Upper lobe of left lung (tissue), 4 donors: ENCODE measurements at regions not wholly inside any gene's neighbourhood (a gene's known extent, or its start where the extent isn't known, plus 50 kb on each side); places are given as distances from the start of the nearest gene placed in this dataset.

Source experiments
- EP300 ChIP-seq, 4 donors: sonication (generic); formaldehyde crosslinking; IDR thresholded peaks; one replicate each; pipeline ENCODE4 v1.5.1; 2017; ENCODE audit warnings: antibody characterized with exemption in 4 of 4, control low read depth in 2 of 4
- POLR2A ChIP-seq, 4 donors: fragments of 450-650 bp; IDR thresholded peaks; one replicate each; pipeline ENCODE4 v1.5.1; 2016 to 2017; ENCODE audit warnings: antibody characterized with exemption in 4 of 4, mild to moderate bottlenecking in 2 of 4
- POLR2AphosphoS5 ChIP-seq, 2 donors: sonication (generic); formaldehyde crosslinking; IDR thresholded peaks; one replicate each; pipeline ENCODE4 v1.5.1; 2017; ENCODE audit warnings: antibody characterized with exemption in 2 of 2
- TF ChIP-seq, protein P1 (sequence below), 6 experiments: fragments of 450-650 bp in 4 of 6; fragments of 200-600 bp in 2 of 6; sonication (generic) in 2 of 6; IDR thresholded peaks; one replicate each; pipeline ENCODE4 v1.5.1; 2016 to 2019; ENCODE audit warnings: antibody characterized with exemption in 6 of 6

DNA sequence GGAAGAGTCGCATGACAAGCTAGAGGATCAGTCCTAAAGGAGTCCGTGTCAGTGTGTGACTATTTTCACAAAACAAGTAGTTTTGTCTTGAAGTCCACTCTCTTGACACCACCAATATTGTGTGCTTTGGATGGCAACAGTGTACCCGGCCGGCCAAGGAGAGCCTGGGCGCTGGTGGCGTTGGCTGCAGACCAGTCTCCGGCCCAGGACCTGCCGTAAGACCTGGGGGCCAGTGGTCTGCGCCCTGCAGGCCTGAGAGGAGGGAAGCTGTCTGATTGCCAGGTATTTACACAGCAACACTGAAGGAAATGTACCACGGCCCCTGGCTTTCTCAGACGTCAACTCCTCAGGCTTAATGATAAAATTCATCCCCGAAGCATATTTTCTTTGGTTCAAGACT is 472.4 kb upstream of the SALL3 start:
- no peak for TF ChIP-seq POLR2AphosphoS5 (IDR thresholded peaks at IDR 0.05)
- TF ChIP-seq, protein P1, sequence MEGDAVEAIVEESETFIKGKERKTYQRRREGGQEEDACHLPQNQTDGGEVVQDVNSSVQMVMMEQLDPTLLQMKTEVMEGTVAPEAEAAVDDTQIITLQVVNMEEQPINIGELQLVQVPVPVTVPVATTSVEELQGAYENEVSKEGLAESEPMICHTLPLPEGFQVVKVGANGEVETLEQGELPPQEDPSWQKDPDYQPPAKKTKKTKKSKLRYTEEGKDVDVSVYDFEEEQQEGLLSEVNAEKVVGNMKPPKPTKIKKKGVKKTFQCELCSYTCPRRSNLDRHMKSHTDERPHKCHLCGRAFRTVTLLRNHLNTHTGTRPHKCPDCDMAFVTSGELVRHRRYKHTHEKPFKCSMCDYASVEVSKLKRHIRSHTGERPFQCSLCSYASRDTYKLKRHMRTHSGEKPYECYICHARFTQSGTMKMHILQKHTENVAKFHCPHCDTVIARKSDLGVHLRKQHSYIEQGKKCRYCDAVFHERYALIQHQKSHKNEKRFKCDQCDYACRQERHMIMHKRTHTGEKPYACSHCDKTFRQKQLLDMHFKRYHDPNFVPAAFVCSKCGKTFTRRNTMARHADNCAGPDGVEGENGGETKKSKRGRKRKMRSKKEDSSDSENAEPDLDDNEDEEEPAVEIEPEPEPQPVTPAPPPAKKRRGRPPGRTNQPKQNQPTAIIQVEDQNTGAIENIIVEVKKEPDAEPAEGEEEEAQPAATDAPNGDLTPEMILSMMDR (IDR thresholded peaks at IDR 0.05) = no peak
- TF ChIP-seq POLR2A (IDR thresholded peaks at IDR 0.05) = no peak
- no peak for TF ChIP-seq EP300 (IDR thresholded peaks at IDR 0.05)
